ENCODE measurements at regions not wholly inside any gene's neighbourhood (a gene's known extent, or its start where the extent isn't known, plus 50 kb on each side); places are given as distances from the start of the nearest gene placed in this dataset.

DNA sequence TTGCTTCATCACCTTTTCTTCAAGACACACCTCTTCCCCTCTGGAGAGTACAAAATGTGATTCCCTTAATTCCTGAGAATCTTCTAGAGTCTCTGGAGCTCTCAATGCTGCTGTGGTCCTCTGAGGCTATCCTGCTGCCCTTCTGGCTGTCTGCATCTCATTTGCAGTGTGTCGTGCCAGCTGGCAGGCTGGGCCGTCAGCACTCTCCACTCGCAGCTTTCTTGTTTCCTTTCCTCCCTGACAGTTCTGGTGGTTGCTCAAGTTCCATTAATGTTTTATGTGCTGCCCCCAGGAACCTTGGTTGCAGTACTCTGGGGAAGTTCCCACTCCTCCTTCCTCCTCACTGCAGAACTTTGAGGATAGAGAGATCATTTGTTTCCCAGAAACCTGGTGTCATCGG is 210.8 kb upstream of the ROPN1 start:
- no peak for DNase-seq (ENCODE audit: low read depth)
- no peak overlapping the region for H3K4me3 ChIP-seq (ENCODE audit: low read depth, low read length)
- TF ChIP-seq CTCF (conservative IDR thresholded peaks at IDR 0.05; ENCODE audit: low read depth, low read length), result no peak

DNA sequence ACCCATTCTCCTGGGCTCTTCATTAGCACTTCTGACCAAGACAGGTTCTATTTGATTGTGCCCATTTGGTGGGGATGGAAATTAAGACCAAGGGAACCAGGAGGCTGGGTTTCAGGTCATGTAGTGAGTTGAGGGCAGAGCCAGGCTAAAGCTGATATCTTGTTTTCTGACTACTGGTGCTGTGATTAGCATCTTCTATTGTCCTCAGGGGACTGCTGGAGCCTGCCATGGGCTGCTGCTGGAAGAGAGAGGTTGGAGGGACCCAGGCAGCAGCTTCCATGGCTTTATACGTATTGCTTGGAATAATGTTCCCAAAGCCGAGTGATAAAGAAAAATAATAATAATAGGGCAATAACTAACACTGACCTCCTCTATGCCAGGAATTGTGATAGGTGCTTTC is 211.4 kb upstream of the ROPN1 start:
- no peak for TF ChIP-seq CTCF (conservative IDR thresholded peaks at IDR 0.05; ENCODE audit: low read depth, low read length)

GRCh38 chr3:124206225-124207055 is 214.5 kb upstream of the ROPN1 start:
- TF ChIP-seq CTCF (conservative IDR thresholded peaks at IDR 0.05; ENCODE audit: low read depth, low read length), result no peak
- DNase-seq (ENCODE audit: low read depth), result no peak
- H3K4me3 ChIP-seq (ENCODE audit: low read depth, low read length), result no peak overlapping the region

More for the DNA sequence above, 211.4 kb upstream of the ROPN1 start:
- H3K4me3 ChIP-seq (ENCODE audit: low read depth, low read length), result no peak overlapping the region
- DNase-seq (ENCODE audit: low read depth), result no peak

DNA sequence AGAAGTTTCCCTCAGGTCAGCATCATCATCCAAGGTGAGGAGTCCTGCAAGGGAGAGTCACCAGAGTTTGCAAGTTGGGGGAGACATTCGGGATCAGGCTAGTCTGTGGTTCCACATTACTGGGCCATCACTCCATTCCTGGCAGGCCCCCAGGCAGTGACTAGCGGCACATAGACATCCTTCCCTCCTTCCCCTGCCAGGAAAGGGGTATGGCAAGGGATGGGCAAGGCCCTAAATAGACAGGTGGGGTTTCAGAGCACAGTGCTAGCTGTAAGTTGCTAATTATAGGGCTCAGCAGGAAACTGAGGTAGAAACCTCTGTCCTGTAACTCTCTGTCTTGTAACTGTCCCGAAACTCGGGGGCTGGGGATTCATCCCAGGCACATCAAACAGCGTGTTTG is 215.2 kb upstream of the ROPN1 start:
- no peak overlapping the region for H3K4me3 ChIP-seq (ENCODE audit: low read depth, low read length)
- no peak for DNase-seq (ENCODE audit: low read depth)
- no peak for TF ChIP-seq CTCF (conservative IDR thresholded peaks at IDR 0.05; ENCODE audit: low read depth, low read length)

DNA sequence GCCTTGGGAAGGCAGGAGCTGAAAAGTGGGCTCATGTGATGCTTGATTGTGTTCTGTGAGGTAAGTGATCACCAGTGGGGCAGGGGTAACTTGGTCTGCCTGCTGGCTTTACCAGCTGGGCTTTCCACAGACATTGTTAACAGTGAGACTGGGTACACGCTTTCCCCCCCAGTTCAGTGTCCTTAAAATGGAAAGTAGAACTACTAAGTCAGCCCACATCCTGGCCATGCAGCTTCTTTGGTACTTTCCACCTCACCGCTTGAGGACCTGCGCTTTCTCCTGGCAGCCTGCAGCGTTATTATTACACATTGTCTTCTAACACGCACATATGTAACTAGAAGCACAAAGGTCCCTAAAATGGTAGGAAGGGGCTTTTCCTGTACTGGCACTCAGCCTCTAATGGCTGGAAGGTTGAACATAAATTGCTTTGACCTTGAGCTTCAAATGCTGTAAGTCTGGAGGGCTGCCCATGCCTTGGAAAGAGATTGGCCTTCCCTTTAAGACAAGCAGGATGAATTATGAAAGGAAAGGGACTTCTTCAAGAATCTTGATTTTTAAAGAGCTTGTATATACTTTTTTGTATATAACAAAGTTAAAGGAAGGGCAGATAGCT is 216.1 kb upstream of the ROPN1 start:
- TF ChIP-seq CTCF (conservative IDR thresholded peaks at IDR 0.05; ENCODE audit: low read depth, low read length), result no peak
- DNase-seq (ENCODE audit: low read depth), result no peak
- no peak overlapping the region for H3K4me3 ChIP-seq (ENCODE audit: low read depth, low read length)

- no peak for TF ChIP-seq CTCF (conservative IDR thresholded peaks at IDR 0.05; ENCODE audit: low read depth, low read length)
- no peak for DNase-seq (ENCODE audit: low read depth)
- H3K4me3 ChIP-seq (ENCODE audit: low read depth, low read length), result no peak overlapping the region
These were observed 217.5 kb upstream of the ROPN1 start for GRCh38 chr3:124209426-124209825.

All from epithelial cell of proximal tubule (primary cell).